ENCODE measurements at regions not wholly inside any gene's neighbourhood (a gene's known extent, or its start where the extent isn't known, plus 50 kb on each side); places are given as distances from the start of the nearest gene placed in this dataset.

DNA sequence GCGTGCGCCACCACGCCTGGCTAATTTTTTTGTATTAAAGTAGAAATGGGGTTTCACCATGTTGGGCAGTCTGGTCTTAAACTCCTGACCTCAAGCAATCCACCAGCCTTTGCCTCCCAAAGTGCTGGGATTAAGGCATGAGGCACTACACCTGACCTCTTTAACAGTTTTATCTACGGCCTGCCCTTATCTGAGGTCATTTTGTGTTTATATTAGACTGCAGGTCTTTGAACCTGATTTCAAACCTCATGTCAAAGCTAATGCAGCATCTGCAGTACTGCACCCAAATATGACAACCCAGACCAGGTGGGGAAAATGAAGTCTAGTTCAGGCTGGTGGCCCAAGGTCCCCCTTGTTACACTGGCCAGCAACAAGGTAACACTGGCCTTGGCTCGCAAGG lies 89.3 kb upstream of the ARMC2 start:
- H3K27ac ChIP-seq = no peak overlapping the region
- intact Hi-C loops (cut with DNase I) = no loop called here
- no peak for DNase-seq
- TF ChIP-seq, protein P1, sequence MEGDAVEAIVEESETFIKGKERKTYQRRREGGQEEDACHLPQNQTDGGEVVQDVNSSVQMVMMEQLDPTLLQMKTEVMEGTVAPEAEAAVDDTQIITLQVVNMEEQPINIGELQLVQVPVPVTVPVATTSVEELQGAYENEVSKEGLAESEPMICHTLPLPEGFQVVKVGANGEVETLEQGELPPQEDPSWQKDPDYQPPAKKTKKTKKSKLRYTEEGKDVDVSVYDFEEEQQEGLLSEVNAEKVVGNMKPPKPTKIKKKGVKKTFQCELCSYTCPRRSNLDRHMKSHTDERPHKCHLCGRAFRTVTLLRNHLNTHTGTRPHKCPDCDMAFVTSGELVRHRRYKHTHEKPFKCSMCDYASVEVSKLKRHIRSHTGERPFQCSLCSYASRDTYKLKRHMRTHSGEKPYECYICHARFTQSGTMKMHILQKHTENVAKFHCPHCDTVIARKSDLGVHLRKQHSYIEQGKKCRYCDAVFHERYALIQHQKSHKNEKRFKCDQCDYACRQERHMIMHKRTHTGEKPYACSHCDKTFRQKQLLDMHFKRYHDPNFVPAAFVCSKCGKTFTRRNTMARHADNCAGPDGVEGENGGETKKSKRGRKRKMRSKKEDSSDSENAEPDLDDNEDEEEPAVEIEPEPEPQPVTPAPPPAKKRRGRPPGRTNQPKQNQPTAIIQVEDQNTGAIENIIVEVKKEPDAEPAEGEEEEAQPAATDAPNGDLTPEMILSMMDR (IDR thresholded peaks at IDR 0.05) = no peak
- no peaks in the 10 kb centered on the region for H3K4me1 ChIP-seq
- no peaks in the 10 kb centered on the region for H3K9me3 ChIP-seq
- no peak overlapping the region for H3K4me3 ChIP-seq
- H3K36me3 ChIP-seq = no peaks in the 10 kb centered on the region
- no peaks in the 10 kb centered on the region for H3K27me3 ChIP-seq
- no peak for ATAC-seq

DNA sequence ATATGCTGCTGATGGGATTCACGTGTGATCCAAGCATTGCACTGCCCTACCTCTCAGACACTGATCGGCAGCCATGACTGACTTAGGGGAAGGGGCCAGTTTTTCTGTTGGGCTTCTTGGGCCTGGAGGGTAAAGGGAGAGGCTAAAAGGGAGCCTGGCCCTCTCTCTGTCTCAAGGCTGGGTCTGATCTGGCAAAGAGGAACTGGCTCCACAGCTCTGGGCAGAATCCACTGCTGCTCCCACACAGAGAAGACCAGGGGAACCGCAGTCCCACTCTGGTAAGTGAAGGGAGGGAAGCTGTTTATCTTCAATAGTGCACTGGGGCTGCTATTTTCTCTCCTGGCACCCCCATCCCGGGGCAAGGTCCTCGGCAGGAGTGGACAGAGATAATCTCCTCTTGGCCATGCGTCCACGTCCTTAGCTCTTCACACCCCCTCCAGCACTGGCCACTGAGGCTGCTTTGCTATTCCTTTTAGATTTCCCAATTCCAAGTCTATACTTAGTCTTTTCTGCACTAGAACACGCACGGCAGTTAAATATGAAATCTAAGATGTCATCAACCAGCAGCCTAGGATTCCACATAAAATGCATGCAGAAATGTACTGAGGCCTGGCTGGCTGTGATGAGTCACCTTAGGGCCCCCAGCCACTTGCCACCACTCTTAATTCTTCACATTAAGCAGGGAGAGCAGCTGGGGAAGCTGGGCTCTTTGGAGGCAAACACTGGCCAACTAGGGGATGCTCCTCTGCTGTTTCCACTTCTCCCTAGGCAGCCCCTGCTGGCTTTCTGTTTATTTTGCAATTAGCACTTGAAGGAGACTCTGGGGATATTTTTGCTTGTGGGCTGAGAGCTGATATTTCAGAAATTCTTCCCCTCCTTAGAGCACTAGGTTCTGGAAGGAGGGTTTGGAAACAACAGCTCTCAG lies 87.8 kb upstream of the ARMC2 start:
- intact Hi-C loops (cut with DNase I) = no loop called here
- no peaks in the 10 kb centered on the region for H3K4me1 ChIP-seq
- H3K27ac ChIP-seq = no peak overlapping the region
- ATAC-seq = no peak
- TF ChIP-seq, protein P1 (IDR thresholded peaks at IDR 0.05) = no peak
- DNase-seq = no peak
- H3K9me3 ChIP-seq = no peaks in the 10 kb centered on the region
- no peaks in the 10 kb centered on the region for H3K36me3 ChIP-seq
- no peak overlapping the region for H3K4me3 ChIP-seq
- H3K27me3 ChIP-seq = no peaks in the 10 kb centered on the region

DNA sequence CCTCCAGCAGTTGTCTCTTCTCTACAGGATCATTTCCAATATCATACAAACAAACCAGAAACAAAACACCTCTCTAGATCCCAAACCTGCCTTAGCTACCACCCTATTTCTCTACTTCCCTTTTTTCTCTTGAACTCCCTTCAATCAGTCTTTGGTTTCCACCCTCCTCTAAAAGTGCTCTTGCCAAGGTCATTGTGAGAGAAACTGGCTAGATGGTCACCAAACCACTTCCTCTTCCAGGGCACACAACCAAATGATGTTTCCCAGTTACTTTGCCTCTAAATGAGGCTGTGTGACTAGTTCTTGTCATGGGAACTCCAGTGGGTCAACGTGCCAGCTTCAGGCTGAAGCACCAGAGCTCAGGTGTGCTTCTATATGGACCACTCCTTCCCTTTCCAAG lies 85.8 kb upstream of the ARMC2 start:
- TF ChIP-seq, protein P1 (IDR thresholded peaks at IDR 0.05) = no peak
- H3K27ac ChIP-seq = no peak overlapping the region
- no peaks in the 10 kb centered on the region for H3K36me3 ChIP-seq
- H3K27me3 ChIP-seq = no peaks in the 10 kb centered on the region
- no peaks in the 10 kb centered on the region for H3K9me3 ChIP-seq
- intact Hi-C loops (cut with DNase I) = no loop called here
- H3K4me3 ChIP-seq = no peak overlapping the region
- DNase-seq (no peak), ATAC-seq (no peak)
- H3K4me1 ChIP-seq = no peaks in the 10 kb centered on the region

DNA sequence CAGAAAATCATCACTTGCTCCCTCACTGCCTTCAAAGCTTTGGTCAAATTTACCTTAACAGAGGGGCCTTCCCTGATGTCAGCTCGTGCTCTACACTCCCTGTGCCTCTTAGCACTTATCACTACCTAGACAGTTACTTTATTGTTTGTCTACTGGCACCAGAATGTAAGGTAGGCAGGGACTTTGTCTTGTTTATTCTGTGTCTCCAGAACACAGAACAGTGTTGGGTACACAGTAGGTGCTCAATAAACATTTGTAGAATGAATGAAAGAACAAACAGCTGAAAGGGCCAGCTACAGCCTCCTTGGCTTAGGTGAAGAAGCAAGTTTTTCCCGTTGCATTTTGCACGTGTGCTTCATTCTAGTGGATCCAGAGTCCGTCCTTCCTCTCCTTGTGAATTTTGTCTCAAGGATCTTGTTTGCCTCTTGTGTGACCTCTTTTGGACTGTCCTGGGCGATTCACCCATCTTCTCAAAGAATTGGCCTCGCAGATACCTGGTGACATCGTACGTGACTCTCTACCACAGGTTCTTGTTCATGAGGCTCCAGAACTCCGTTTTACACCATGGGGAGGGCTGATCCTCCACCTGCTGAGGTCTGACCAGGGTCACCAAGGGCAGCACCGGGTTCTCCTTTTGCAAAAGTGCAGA lies 84.2 kb upstream of the ARMC2 start:
- Histone ChIP-seq H3K27me3 (no peaks in the 10 kb centered on the region), H3K9me3 (no peaks in the 10 kb centered on the region), H3K36me3 (no peaks in the 10 kb centered on the region), H3K4me1 (no peaks in the 10 kb centered on the region), H3K4me3 (no peak overlapping the region), H3K27ac (no peak overlapping the region)
- TF ChIP-seq, protein P1 (IDR thresholded peaks at IDR 0.05) = no peak
- ATAC-seq (no peak), DNase-seq (no peak)
- intact Hi-C loops (cut with DNase I) = no loop called here

DNA sequence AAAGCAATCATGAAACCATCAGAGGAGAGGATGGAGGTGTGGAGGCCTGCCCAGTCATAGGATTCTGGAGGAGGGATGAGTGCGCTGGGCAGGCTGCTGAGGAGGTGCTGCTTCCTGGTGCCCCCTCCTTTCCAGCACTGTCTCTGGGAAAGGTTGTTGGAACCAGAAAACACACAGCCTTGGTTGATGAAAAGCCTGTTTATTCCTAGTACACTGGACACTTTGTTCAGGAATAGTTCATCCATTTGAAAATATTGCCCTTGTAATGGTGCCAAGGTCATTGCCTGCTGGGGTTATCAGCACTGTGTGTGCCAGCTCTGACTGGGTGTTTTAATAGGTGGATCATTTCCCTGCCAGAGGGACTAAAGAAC lies 83.7 kb upstream of the ARMC2 start:
- no peaks in the 10 kb centered on the region for H3K27me3 ChIP-seq
- no peak overlapping the region for H3K27ac ChIP-seq
- intact Hi-C loops (cut with DNase I) = no loop called here
- H3K4me1 ChIP-seq = no peaks in the 10 kb centered on the region
- no peak overlapping the region for H3K4me3 ChIP-seq
- TF ChIP-seq, protein P1 (IDR thresholded peaks at IDR 0.05) = no peak
- no peaks in the 10 kb centered on the region for H3K9me3 ChIP-seq
- ATAC-seq (no peak), DNase-seq (no peak)
- H3K36me3 ChIP-seq = no peaks in the 10 kb centered on the region

Measured in left lung (tissue), 4 donors.